Lower leg skin (tissue), 4 donors: ENCODE measurements at regions not wholly inside any gene's neighbourhood (a gene's known extent, or its start where the extent isn't known, plus 50 kb on each side); places are given as distances from the start of the nearest gene placed in this dataset.

ENCODE experiments used
- DNase-seq, 2 donors: peaks; one replicate each; pipeline ENCODE4 v3.0.0-alpha.2; 2019; ENCODE audit warnings: low spot score in 2 of 2
- H3K4me3 ChIP-seq: fragments of 200-600 bp; sonication (generic); 2 replicates; pipeline ENCODE4 v1.5.1; 2017; ENCODE audit warnings: mild to moderate bottlenecking, low read depth; ENCODE audit not compliant: poor library complexity, severe bottlenecking
- CTCF ChIP-seq, 3 donors: fragments of 450-650 bp; IDR thresholded peaks; one replicate each; pipeline ENCODE4 v1.5.1; 2016; ENCODE audit warnings: antibody characterized with exemption in 3 of 3, mild to moderate bottlenecking in 3 of 3, moderate library complexity in 2 of 3
- POLR2A ChIP-seq, 2 donors: fragments of 450-650 bp; IDR thresholded peaks; one replicate each; pipeline ENCODE4 v1.6.1; 2016 to 2017; ENCODE audit warnings: antibody characterized with exemption in 2 of 2, mild to moderate bottlenecking in 1 of 2, moderate library complexity in 1 of 2
- WGBS, 2 donors: methylation state at CpG; one replicate each; pipeline ENCODE4 v1.1.5; 2018; 5-methylcytosine and 5-hydroxymethylcytosine counted together
- intact Hi-C: fragments of 100-400 bp; cut with DNase I; formaldehyde crosslinking; loops from one replicate; pipeline ENCODE4 v1.15.0; 2023; ENCODE audit warnings: low total_unique reads

GRCh38 chr3:113086560-113087461 lies 96.0 kb downstream of the GTPBP8 start:
- WGBS, 2 donors, result 81 to 83% methylated on average over 6 of the region's 6 CpGs
- no peak for DNase-seq
- H3K4me3 ChIP-seq, result no peak overlapping the region
- TF ChIP-seq CTCF (IDR thresholded peaks at IDR 0.05) (no peak), POLR2A (IDR thresholded peaks at IDR 0.05) (no peak)
- intact Hi-C loops, result no loop called here

- no peak overlapping the region for H3K4me3 ChIP-seq
- intact Hi-C loops, result no loop called here
- DNase-seq, result no peak
- no peak for TF ChIP-seq CTCF (IDR thresholded peaks at IDR 0.05)
- TF ChIP-seq POLR2A (IDR thresholded peaks at IDR 0.05), result no peak
- WGBS, 2 donors, result 56 to 61% methylated on average over 8 of the region's 8 CpGs
Measured at GRCh38 chr3:113088616-113089015, 97.8 kb downstream of the GTPBP8 start.

GRCh38 chr3:113091417-113091816 lies 100.6 kb downstream of the GTPBP8 start:
- H3K4me3 ChIP-seq, result no peak overlapping the region
- DNase-seq, result no peak
- intact Hi-C loops, result no loop called here
- TF ChIP-seq POLR2A (IDR thresholded peaks at IDR 0.05), result no peak
- TF ChIP-seq CTCF (IDR thresholded peaks at IDR 0.05), result no peak
- WGBS, 2 donors, result 86 to 87% methylated on average over 1 of the region's 1 CpG

GRCh38 chr3:113092746-113093145 lies 102.0 kb downstream of the GTPBP8 start:
- TF ChIP-seq CTCF (IDR thresholded peaks at IDR 0.05), result no peak
- TF ChIP-seq POLR2A (IDR thresholded peaks at IDR 0.05), result no peak
- H3K4me3 ChIP-seq, result no peak overlapping the region
- 79 to 88% methylated on average over 3 of the region's 3 CpGs for WGBS, 2 donors
- DNase-seq, result no peak
- intact Hi-C loops, result no loop called here

GRCh38 chr3:113094337-113095221 lies 103.8 kb downstream of the GTPBP8 start:
- TF ChIP-seq CTCF (IDR thresholded peaks at IDR 0.05), result no peak
- no peak for TF ChIP-seq POLR2A (IDR thresholded peaks at IDR 0.05)
- DNase-seq, result no peak
- intact Hi-C loops, result no loop called here
- 82 to 83% methylated on average over 7 of the region's 7 CpGs for WGBS, 2 donors
- H3K4me3 ChIP-seq, result no peak overlapping the region
